ENCODE measurements at regions not wholly inside any gene's neighbourhood (a gene's known extent, or its start where the extent isn't known, plus 50 kb on each side); places are given as distances from the start of the nearest gene placed in this dataset.
"Not testable (repeated sequence)": the region's sequence is repeated elsewhere in the genome, so short reads cannot be mapped to it uniquely, and the experiment has no call there.

DNA sequence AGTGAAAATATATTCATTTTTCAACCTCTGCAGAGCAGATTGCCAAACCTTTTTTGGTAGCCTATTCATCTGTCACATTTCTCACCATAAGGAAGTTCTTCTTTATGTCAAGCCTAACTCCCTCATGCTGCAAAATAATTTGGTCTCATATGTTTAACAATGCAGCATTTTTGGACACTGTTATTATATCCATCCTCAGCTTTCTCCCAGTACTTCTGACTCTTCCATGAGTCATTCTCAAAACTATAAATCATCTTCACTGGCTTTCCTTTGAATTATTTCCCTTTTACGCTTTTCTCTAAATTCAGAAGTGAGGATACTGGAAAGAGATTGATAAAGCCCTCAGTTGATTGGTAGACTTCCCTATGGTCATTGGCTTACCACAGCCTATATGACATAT lies 192.2 kb downstream of the TPBG start:
- peak; percentile 11 for DNase-seq (ENCODE audit: low read depth, low spot score)
- in situ Hi-C loops (cut with HindIII; ENCODE audit: low sequenced_read_pairs), result no loop called here
- no peak overlapping the region for H3K4me3 ChIP-seq (ENCODE audit: low read depth, low read length)
- TF ChIP-seq, protein P1, sequence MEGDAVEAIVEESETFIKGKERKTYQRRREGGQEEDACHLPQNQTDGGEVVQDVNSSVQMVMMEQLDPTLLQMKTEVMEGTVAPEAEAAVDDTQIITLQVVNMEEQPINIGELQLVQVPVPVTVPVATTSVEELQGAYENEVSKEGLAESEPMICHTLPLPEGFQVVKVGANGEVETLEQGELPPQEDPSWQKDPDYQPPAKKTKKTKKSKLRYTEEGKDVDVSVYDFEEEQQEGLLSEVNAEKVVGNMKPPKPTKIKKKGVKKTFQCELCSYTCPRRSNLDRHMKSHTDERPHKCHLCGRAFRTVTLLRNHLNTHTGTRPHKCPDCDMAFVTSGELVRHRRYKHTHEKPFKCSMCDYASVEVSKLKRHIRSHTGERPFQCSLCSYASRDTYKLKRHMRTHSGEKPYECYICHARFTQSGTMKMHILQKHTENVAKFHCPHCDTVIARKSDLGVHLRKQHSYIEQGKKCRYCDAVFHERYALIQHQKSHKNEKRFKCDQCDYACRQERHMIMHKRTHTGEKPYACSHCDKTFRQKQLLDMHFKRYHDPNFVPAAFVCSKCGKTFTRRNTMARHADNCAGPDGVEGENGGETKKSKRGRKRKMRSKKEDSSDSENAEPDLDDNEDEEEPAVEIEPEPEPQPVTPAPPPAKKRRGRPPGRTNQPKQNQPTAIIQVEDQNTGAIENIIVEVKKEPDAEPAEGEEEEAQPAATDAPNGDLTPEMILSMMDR (IDR thresholded peaks at IDR 0.05; ENCODE audit: low read depth, low read length), result no peak

DNA sequence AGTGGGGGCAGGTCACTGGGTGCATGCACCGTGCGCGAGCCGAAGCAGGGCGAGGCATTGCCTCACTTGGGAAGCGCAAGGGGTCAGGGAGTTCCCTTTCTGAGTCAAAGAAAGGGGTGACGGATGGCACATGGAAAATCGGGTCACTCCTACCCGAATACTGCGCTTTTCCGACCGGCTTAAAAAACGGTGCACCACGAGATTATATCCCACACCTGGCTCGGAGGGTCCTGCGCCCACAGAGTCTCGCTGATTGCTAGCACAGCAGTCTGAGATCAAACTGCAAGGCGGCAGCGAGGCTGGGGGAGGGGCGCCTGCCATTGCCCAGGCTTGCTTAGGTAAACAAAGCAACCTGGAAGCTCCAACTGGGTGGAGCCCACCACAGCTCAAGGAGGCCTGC lies 194.9 kb downstream of the TPBG start:
- in situ Hi-C loops (cut with HindIII; ENCODE audit: low sequenced_read_pairs); DNase-seq (ENCODE audit: low read depth, low spot score); H3K4me3 ChIP-seq (ENCODE audit: low read depth, low read length): not testable (repeated sequence)

DNA sequence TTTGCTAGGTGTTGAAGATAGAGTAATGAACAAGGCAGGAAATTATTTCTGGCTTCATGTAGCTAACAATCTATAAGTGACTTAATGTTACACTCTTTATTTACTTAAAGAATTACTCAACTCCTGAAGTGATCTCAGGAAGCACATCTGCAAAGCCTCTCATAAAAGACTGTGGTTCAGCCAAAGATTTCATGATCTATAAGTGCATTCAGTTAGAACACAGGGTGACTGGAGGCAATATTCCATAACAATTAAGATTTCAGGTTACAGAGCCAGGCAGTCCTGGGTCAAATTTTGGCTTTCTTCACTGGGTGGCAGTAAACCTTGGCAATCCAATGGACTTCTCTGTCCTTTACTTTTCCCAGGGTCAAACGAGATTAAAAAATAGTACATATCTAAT lies 204.0 kb downstream of the TPBG start:
- in situ Hi-C loops (cut with HindIII; ENCODE audit: low sequenced_read_pairs), result no loop called here
- no peak overlapping the region for H3K4me3 ChIP-seq (ENCODE audit: low read depth, low read length)
- DNase-seq (ENCODE audit: low read depth, low spot score), result no peak
- TF ChIP-seq, protein P1 (IDR thresholded peaks at IDR 0.05; ENCODE audit: low read depth, low read length), result no peak

DNA sequence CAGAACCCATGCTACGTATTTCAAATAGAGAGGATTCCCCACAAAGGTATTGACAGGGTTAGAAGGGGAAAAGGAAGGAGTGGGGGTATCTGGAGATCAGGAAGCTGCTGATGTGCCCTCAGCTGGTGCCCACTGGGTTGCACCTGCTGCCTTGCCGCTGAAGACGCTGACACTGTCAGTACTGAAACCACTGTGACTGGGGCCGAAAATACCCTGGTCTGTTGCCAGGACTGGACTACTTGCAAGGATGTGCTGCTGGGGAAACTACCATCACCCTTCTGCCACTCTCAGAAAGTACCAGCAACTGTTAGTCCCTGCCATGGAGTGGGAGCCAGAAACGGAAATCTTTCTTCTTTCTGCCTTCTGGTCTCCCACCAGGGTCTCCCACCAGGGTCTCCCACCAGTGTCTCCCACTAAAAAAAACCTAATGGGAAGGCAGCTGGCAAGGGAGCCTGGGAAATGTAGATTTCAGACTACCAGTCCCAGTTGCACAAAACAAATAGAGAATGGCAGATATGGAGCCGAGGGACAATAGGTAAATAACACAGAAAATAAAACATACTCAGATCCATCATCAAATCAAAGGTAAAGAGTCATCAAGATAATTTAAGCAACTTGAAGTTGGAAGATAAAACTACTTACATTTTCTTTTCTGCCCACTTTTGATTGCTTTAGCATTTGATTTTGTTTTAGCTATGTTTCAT lies 204.8 kb downstream of the TPBG start:
- no peak for DNase-seq (ENCODE audit: low read depth, low spot score)
- in situ Hi-C loops (cut with HindIII; ENCODE audit: low sequenced_read_pairs), result no loop called here

DNA sequence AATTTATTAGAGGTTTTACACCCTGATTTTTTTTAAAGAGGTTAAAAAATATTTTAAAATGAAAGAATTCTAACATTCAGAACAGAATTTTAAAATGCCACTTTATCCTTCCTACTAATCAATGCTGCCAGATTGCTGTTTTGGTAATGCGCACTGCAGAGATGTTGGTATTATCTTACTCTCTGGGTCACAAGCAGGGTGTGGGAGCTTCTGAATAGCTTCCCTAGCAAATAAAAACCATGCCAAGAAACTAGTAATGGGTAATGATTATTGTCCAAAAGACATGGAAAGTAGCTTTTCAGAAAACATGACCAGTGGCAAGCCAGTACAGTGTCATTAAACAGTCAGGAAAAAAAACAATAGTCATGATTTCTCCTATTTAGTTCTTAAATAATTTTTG lies 205.4 kb downstream of the TPBG start:
- H3K4me3 ChIP-seq (ENCODE audit: low read depth, low read length), result no peak overlapping the region
- no peak for DNase-seq (ENCODE audit: low read depth, low spot score)
- TF ChIP-seq, protein P1 (IDR thresholded peaks at IDR 0.05; ENCODE audit: low read depth, low read length), result no peak
- in situ Hi-C loops (cut with HindIII; ENCODE audit: low sequenced_read_pairs), result no loop called here

More for the DNA sequence above, 204.8 kb downstream of the TPBG start:
- H3K4me3 ChIP-seq (ENCODE audit: low read depth, low read length), result no peak overlapping the region
- TF ChIP-seq, protein P1 (IDR thresholded peaks at IDR 0.05; ENCODE audit: low read depth, low read length), result no peak

DNA sequence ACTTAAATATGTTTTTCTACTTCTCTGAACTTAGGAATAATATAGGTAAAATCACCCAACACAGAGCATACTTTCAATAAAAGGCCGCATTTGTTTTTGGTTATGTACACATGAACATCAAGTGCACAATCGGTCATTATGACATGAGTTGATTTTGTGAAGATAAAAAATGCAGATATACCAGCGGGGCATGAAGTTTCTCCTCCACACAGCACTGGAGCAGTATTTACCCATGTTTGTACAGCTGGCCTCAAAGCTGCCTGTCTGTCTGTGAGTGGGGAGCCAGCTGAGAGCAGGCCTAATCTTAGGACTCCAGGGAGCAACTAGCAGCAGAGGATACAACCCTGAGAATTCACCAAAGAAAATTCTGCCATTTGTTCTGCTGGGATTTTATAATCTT lies 206.5 kb downstream of the TPBG start:
- H3K4me3 ChIP-seq (ENCODE audit: low read depth, low read length), result no peak overlapping the region
- peak; percentile 32 for DNase-seq (ENCODE audit: low read depth, low spot score)
- in situ Hi-C loops (cut with HindIII; ENCODE audit: low sequenced_read_pairs), result no loop called here
- TF ChIP-seq, protein P1 (IDR thresholded peaks at IDR 0.05; ENCODE audit: low read depth, low read length), result no peak

DNA sequence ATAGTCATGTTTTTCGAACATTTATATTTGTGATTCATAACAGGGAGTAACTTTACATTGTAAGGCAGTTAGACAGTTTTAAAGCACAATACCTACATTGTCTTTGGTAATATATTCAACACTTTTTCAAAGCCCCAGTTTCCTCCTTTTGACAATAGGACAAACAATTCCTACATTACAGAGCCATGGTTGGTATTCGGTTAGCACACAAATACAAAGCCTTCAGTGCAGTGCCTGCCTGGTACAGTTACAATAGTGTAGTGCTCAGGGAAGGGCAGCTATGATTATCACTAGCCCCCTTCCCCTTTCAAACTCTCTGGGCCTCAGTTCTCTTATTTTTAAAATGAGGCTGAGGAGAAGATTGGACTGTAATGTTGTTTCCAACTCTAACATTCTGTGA lies 207.8 kb downstream of the TPBG start:
- TF ChIP-seq, protein P1 (IDR thresholded peaks at IDR 0.05; ENCODE audit: low read depth, low read length), result no peak
- no peak for DNase-seq (ENCODE audit: low read depth, low spot score)
- H3K4me3 ChIP-seq (ENCODE audit: low read depth, low read length), result no peak overlapping the region
- in situ Hi-C loops (cut with HindIII; ENCODE audit: low sequenced_read_pairs), result no loop called here

All from astrocyte of the spinal cord (primary cell).